Transverse colon (tissue), 4 donors: ENCODE measurements at regions not wholly inside any gene's neighbourhood (a gene's known extent, or its start where the extent isn't known, plus 50 kb on each side); places are given as distances from the start of the nearest gene placed in this dataset.

ENCODE experiments used
- DNase-seq: peaks from one replicate; pipeline ENCODE4 v3.0.0-alpha.2; 2019
- H3K27ac ChIP-seq, 4 donors: fragments of 200-600 bp; sonication (generic); 2 replicates each; pipeline ENCODE4 v1.5.1; 2016 to 2018; ENCODE audit warnings: inconsistent platforms in 4 of 4
- H3K27me3 ChIP-seq: fragments of 200-600 bp; sonication (generic); 2 replicates; pipeline ENCODE4 v1.5.1; 2017; ENCODE audit warnings: inconsistent platforms
- H3K36me3 ChIP-seq, 4 donors: fragments of 200-600 bp; sonication (generic); 2 replicates each; pipeline ENCODE4 v1.5.1; 2017 to 2019; ENCODE audit warnings: inconsistent platforms in 4 of 4
- H3K4me1 ChIP-seq, 4 donors: fragments of 200-600 bp; sonication (generic); 2 replicates each; pipeline ENCODE4 v1.5.1; 2017 to 2020; ENCODE audit warnings: inconsistent platforms in 4 of 4
- H3K4me3 ChIP-seq, 4 donors: fragments of 200-600 bp; sonication (generic); 1 replicate in 1 of 4; 2 replicates in 3 of 4; pipeline versions ENCODE4 v1.5.1 to v1.6.1; 2017 to 2019; ENCODE audit warnings: inconsistent platforms in 4 of 4
- H3K9me3 ChIP-seq, 2 donors: fragments of 200-600 bp; sonication (generic); 2 replicates each; pipeline ENCODE4 v1.5.1; 2017 to 2019; ENCODE audit warnings: inconsistent platforms in 2 of 2
- CTCF ChIP-seq, 5 experiments: fragments of 200-600 bp in 3 of 5; fragments of 450-650 bp in 2 of 5; sonication (generic) in 3 of 5; IDR thresholded peaks; 1 replicate in 2 of 5; 2 replicates in 3 of 5; pipeline ENCODE4 v1.5.1; 2016 to 2017; ENCODE audit warnings: antibody characterized with exemption in 5 of 5, inconsistent platforms in 3 of 5, mild to moderate bottlenecking in 2 of 5, moderate library complexity in 1 of 5
- EP300 ChIP-seq: sonication (generic); formaldehyde crosslinking; IDR thresholded peaks from one replicate; pipeline ENCODE4 v1.6.1; 2017; ENCODE audit warnings: antibody characterized with exemption, low read depth
- POLR2A ChIP-seq: fragments of 450-650 bp; IDR thresholded peaks from one replicate; pipeline ENCODE4 v1.6.1; 2016; ENCODE audit warnings: antibody characterized with exemption, mild to moderate bottlenecking, moderate library complexity
- POLR2AphosphoS5 ChIP-seq, 3 donors: sonication (generic); formaldehyde crosslinking; IDR thresholded peaks; one replicate each; pipeline ENCODE4 v1.6.1; 2016; ENCODE audit warnings: antibody characterized with exemption in 3 of 3
- WGBS, 2 donors: methylation state at CpG; one replicate each; pipeline ENCODE4 v1.1.5; 2018; ENCODE audit warnings: low coverage in 1 of 2; 5-methylcytosine and 5-hydroxymethylcytosine counted together
- in situ Hi-C, 4 donors: fragments of 200-750 bp; cut with MboI; loops; one replicate each; pipeline versions ENCODE4 v1.15.0 to v1.15.1; 2017; ENCODE audit warnings: low sequenced_read_pairs in 3 of 4, low pct_ligation_motif_present in 1 of 4, low pct_unique_long_range_greater_than_20kb in 1 of 4
- intact Hi-C: fragments of 100-400 bp; cut with DNase I; formaldehyde crosslinking; loops from one replicate; pipeline ENCODE4 v1.15.1; 2023; ENCODE audit warnings: low total_unique reads

GRCh38 chr7:54839575-54840213 is 80.7 kb upstream of the SEC61G start:
- in situ Hi-C loops = no loop called here
- H3K27me3 ChIP-seq = no peaks in the 10 kb centered on the region
- TF ChIP-seq EP300 = no peak
- TF ChIP-seq POLR2AphosphoS5 (IDR thresholded peaks at IDR 0.05) = no peak
- TF ChIP-seq POLR2A = no peak
- TF ChIP-seq CTCF (IDR thresholded peaks at IDR 0.05) = peak in 2 of 5 experiments; percentile 28 to 30
- WGBS, 2 donors = 70 to 92% methylated on average over 2 to 7 of the region's 9 CpGs
- H3K27ac ChIP-seq = no peak overlapping the region
- peak; percentile 35 for DNase-seq
- H3K4me3 ChIP-seq = no peak overlapping the region
- no peaks in the 10 kb centered on the region for H3K4me1 ChIP-seq
- no peaks in the 10 kb centered on the region for H3K9me3 ChIP-seq
- intact Hi-C loops = no loop called here
- H3K36me3 ChIP-seq = no peaks in the 10 kb centered on the region

- H3K36me3 ChIP-seq = no peaks in the 10 kb centered on the region
- no peaks in the 10 kb centered on the region for H3K9me3 ChIP-seq
- TF ChIP-seq CTCF (IDR thresholded peaks at IDR 0.05) (peak in 3 of 5 experiments; percentile 22 to 27 (median 24)), POLR2AphosphoS5 (IDR thresholded peaks at IDR 0.05) (no peak), EP300 (no peak), POLR2A (no peak)
- intact Hi-C loops = no loop called here
- DNase-seq = peak; percentile 17
- no peak overlapping the region for H3K4me3 ChIP-seq
- no peaks in the 10 kb centered on the region for H3K4me1 ChIP-seq
- WGBS, 2 donors = 54 to 57% methylated on average over 6 to 8 of the region's 8 CpGs
- H3K27ac ChIP-seq = no peak overlapping the region
- in situ Hi-C loops = no loop called here
- no peaks in the 10 kb centered on the region for H3K27me3 ChIP-seq
Measured at GRCh38 chr7:54841772-54842697, 83.0 kb upstream of the SEC61G start.

- 63 to 64% methylated on average over 2 to 3 of the region's 3 CpGs for WGBS, 2 donors
- in situ Hi-C loops (no loop called here), intact Hi-C loops (no loop called here)
- no peak for DNase-seq
- no peaks in the 10 kb centered on the region for H3K9me3 ChIP-seq
- H3K4me3 ChIP-seq = no peak overlapping the region
- no peaks in the 10 kb centered on the region for H3K4me1 ChIP-seq
- no peaks in the 10 kb centered on the region for H3K27me3 ChIP-seq
- no peak overlapping the region for H3K27ac ChIP-seq
- no peak for TF ChIP-seq CTCF (IDR thresholded peaks at IDR 0.05)
- TF ChIP-seq POLR2AphosphoS5 (IDR thresholded peaks at IDR 0.05) = no peak
- TF ChIP-seq POLR2A = no peak
- no peak for TF ChIP-seq EP300
- no peaks in the 10 kb centered on the region for H3K36me3 ChIP-seq
Measured at GRCh38 chr7:54843841-54844355, 84.9 kb upstream of the SEC61G start.

- DNase-seq = no peak
- H3K9me3 ChIP-seq = peaks cover 0 to 3% of the 10 kb centered on the region in 2 donors
- H3K36me3 ChIP-seq = no peaks in the 10 kb centered on the region
- no peak overlapping the region for H3K4me3 ChIP-seq
- H3K27me3 ChIP-seq = no peaks in the 10 kb centered on the region
- intact Hi-C loops (no loop called here), in situ Hi-C loops (no loop called here)
- no peaks in the 10 kb centered on the region for H3K4me1 ChIP-seq
- H3K27ac ChIP-seq = no peak overlapping the region
- no peak for TF ChIP-seq POLR2A
- TF ChIP-seq POLR2AphosphoS5 (IDR thresholded peaks at IDR 0.05) = no peak
- TF ChIP-seq CTCF (IDR thresholded peaks at IDR 0.05) = no peak
- no peak for TF ChIP-seq EP300
Measured at GRCh38 chr7:54846273-54846672, 87.3 kb upstream of the SEC61G start.
